HG03460 (cell line): ENCODE measurements at regions not wholly inside any gene's neighbourhood (a gene's known extent, or its start where the extent isn't known, plus 50 kb on each side); places are given as distances from the start of the nearest gene placed in this dataset.
"Not testable (repeated sequence)": the region's sequence is repeated elsewhere in the genome, so short reads cannot be mapped to it uniquely, and the experiment has no call there.

Experiments used
- ATAC-seq: cut with Tn5 transposase; IDR thresholded peaks from one replicate; pipeline ENCODE4 v1.9.1; 2021; ENCODE audit not compliant: unreplicated experiment

GRCh38 chr4:33068539-33068938 is 2348.4 kb downstream of the PCDH7 start:
- ATAC-seq = no peak

- no peak for ATAC-seq
Observed at GRCh38 chr4:33071535-33071934, 2351.4 kb downstream of the PCDH7 start.

GRCh38 chr4:33072298-33073089 is 2352.3 kb downstream of the PCDH7 start:
- ATAC-seq = no peak

DNA sequence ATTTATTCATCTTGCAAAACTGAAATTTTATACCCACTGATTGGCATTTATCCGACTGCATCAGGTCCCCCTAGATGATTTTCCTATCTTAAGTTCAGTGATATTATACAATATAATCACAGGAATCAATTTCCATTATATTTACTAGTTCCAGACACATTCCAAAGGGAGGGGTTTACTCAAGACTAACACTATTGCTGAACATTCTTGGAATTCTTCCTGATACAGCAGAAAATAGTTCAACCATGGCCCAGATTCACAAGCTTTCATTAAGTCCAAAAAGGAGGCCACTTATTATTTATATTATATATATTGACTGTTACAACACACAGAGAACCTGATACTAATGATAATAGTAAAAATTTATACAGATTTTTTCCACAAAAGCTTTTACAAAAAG is 2353.6 kb downstream of the PCDH7 start:
- no peak for ATAC-seq

- no peak for ATAC-seq
Observed at GRCh38 chr4:33078145-33078544, 2358.0 kb downstream of the PCDH7 start.

DNA sequence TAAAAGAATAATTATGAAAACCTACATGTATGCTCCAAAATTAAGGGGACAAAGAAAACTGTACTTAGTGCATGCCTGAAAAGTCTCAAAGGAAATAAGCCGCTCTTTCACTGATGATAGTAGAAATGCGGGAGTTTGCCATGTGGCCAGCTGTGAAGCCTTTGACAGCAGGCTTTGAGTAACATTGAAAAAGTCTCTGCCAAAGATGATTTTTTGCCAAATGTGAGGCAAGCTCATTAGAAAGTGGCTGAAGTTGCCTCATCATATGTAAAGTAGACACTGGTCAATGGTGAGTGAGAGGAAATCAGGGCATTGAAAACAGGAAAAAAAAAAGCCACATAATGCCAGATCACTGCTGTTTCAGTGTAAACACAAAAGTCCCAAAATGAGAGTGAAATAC is 2360.1 kb downstream of the PCDH7 start:
- no peak for ATAC-seq

- ATAC-seq = no peak
Observed at GRCh38 chr4:33085709-33086108, 2365.5 kb downstream of the PCDH7 start.

DNA sequence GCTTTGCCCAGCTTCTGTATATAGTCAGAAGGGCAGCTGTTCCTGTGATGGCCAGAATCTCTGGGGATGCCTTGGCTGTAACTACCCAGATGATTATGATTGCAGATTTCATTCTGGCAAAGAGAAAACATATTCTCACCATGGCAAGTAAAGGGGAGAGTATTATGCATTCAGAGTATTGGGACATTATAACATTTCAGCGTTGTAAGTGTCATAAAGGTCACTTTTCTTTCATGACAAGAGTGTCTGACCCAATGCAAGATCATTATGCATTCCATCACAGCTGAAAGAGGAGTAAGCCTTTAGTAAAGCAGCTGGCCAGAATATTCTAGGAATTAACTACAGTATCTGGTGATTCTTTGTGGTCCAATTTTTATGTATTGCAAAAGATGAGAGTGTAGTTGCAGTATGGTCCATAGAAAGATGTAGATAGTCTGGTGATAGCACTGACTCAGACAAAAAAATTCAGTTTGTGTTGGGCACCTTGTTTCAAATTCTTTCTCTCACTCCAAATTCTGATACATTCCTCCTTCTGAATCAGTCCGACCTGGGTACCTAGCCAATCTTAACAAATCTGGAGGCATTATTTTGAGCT is 2366.3 kb downstream of the PCDH7 start:
- ATAC-seq = no peak

GRCh38 chr4:33088713-33089112 is 2368.5 kb downstream of the PCDH7 start:
- no peak for ATAC-seq

GRCh38 chr4:33090910-33091309 is 2370.7 kb downstream of the PCDH7 start:
- ATAC-seq = no peak

DNA sequence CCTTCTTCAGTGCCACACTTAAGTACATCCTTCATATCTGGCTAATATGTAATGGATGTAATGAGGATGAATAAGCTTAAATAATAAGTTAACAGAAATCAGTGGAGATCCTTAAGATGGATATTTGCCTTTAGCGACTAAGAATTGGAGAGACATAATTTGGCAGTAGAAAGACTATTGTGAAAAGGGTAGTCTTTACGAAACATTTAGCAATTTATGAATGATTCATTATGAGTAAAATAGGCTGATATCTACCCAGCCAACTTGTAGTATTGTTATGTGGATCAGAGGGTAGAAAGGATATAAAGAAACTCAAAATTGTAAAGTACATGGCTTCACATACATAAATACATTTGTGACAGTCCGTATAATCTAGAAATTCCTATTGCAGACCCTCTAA is 2371.8 kb downstream of the PCDH7 start:
- no peak for ATAC-seq

DNA sequence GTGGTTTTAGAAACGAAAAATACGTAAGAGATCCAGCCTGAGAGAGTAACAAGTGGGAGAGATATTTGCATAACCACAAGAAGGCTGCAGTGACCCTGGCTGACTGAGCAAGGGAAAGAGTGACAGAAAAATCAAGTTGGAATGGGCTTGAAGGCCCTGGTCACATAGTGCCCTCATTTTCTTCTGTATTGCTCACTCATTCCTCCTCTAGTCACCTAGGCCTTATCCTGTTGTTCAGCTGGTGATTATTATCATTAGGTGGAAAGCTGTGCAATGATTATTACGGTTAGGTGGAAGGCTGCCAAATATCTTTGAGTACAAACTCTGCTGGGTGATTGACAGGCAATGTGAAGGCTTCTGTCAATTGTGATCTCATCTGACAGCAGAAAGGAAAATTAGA is 2384.1 kb downstream of the PCDH7 start:
- ATAC-seq = no peak

DNA sequence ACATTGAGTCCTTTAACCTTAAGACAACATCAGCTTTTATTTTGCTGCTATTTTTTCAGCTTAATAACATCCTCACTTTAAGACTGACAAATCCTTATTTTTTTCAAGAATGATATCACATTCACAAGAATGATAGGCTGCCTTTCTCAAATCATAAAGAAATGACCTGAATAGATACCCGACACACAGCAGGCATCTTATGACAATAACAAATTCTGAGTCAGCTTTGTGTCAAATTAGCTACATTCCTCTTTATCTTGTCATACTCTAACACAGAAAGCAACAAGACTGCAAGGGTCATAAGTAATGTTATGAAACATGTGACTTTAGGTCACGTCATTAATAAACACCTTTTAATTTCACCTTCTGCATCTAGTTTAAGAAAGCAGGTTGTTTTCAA is 2387.6 kb downstream of the PCDH7 start:
- no peak for ATAC-seq

DNA sequence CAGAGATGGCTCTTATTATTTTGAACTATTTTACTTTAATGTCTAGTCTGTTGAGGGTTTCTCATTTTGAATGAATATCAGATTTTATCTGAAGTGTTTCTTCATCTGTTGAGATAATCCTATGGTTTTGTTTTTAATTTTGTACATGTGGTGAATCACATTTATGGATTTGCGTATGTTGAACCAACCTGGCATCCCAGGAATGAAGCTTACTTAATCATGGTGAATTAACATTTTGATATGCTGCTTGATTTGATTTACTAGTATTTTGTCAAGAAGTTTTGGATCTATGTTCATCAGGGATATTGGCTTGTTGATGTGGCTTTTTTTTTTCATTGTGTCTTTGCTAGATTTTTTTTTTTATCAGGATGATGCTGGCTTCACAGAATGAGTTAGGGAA is 2390.9 kb downstream of the PCDH7 start:
- no peak for ATAC-seq

GRCh38 chr4:33116871-33117270 is 2396.7 kb downstream of the PCDH7 start:
- ATAC-seq = no peak

GRCh38 chr4:33126002-33126401 is 2405.8 kb downstream of the PCDH7 start:
- no peak for ATAC-seq

GRCh38 chr4:33130662-33131061 is 2410.5 kb downstream of the PCDH7 start:
- not testable (repeated sequence) for ATAC-seq

DNA sequence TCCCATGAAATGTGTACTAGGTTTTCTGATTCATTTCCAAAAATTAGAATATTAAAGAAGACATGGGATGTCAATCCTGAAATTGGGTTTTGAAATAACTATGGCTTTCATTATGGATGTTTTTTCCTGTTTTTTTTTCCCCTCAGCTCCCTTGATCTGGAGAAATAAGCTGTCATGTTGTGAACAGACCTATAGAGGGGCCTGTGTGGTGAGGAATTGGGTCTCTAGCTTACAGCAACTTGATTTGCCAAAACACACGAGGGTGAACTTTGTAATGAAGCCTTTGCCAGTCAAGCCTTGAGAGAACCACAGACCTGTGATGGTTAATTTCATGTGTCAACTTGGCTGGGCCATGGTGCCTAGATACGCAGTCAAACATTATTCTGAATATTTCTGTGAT is 2413.6 kb downstream of the PCDH7 start:
- ATAC-seq = no peak

GRCh38 chr4:33134366-33134765 is 2414.2 kb downstream of the PCDH7 start:
- ATAC-seq = no peak

DNA sequence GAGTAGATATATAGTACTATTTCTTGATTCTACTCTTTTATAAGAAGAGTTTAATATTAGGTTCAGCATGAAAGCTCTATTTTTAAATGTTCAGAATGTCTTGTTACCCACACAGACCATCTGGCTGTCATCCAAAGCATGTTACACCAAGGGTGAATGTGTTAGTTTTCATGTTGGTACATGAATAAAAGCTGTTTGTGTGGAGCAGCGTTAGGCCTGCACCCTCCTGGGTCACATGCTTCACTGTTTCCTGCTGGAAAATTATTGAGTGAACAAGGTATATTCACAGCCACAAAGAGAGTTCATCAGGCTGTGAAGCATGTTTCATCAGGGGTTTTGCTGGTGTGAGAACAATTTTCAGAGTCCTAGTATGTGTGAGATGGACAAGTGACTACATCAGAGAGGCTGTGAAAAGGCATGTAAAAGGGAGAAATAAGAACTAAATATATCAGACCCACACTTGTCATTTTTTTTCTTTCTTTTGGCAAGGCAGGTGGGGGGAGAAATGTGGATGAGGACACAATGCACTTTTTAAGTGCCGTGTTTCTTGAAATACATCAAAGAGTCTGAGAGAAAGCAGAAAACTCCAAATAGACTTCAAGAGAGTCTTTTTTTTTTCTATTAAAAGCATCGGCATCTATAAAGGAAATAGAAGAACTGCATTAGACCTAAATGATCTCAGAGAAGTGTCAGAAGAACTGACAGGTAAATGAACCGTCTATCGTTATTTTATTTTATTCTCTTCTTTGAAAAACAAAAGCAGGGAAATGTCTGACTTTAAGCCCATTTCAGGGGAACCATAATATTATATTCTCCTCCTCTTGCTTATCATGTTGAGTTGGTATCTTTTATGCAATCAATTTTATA is 2429.7 kb downstream of the PCDH7 start:
- no peak for ATAC-seq

- no peak for ATAC-seq
Observed at GRCh38 chr4:33150525-33150910, 2430.3 kb downstream of the PCDH7 start.

DNA sequence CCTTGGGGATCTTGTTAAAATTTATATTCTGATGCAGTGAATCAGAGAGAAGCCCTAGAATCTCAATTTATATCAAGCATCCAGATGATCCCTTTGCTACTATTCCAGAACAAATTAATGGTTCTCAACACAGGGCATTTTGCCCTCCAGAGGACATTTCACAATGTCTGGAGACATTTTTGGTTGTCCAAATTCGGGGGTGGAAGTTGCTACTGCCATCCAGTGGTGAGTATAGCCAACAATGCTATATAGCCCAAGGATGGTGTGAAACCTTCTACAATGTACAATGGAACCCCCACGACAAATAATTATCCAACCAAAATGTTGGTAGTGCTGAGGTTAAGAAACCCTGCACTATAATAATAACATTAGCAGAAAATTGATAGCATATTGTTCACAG is 2440.0 kb downstream of the PCDH7 start:
- ATAC-seq = no peak
